ENCODE measurements at regions not wholly inside any gene's neighbourhood (a gene's known extent, or its start where the extent isn't known, plus 50 kb on each side); places are given as distances from the start of the nearest gene placed in this dataset.

- TF ChIP-seq CTCF (IDR thresholded peaks at IDR 0.05) (no peak), ZFX (IDR thresholded peaks at IDR 0.05; ENCODE audit: borderline replicate concordance) (no peak)
These were observed 184.7 kb upstream of the ZNF462 start for GRCh38 chr9:106678273-106678672.

Measured in 22Rv1 (cell line).